GM21529 (cell line): ENCODE measurements at regions not wholly inside any gene's neighbourhood (a gene's known extent, or its start where the extent isn't known, plus 50 kb on each side); places are given as distances from the start of the nearest gene placed in this dataset.

ENCODE experiments used
- ATAC-seq: cut with Tn5 transposase; IDR thresholded peaks from one replicate; pipeline ENCODE4 v1.9.1; 2021; ENCODE audit not compliant: unreplicated experiment

GRCh38 chr1:188240772-188241406, 1412.1 kb downstream of the PLA2G4A start:
- ATAC-seq: no peak

GRCh38 chr1:188241629-188242028, 1412.9 kb downstream of the PLA2G4A start:
- ATAC-seq: no peak

- no peak for ATAC-seq
Observed at GRCh38 chr1:188243456-188243855, 1414.7 kb downstream of the PLA2G4A start.

- no peak for ATAC-seq
Observed at GRCh38 chr1:188244681-188245080, 1415.9 kb downstream of the PLA2G4A start.

- ATAC-seq: no peak
Observed at GRCh38 chr1:188247255-188247654, 1418.5 kb downstream of the PLA2G4A start.

GRCh38 chr1:188249811-188250210, 1421.1 kb downstream of the PLA2G4A start:
- no peak for ATAC-seq

- ATAC-seq: no peak
Observed at GRCh38 chr1:188251036-188251435, 1422.3 kb downstream of the PLA2G4A start.

GRCh38 chr1:188261849-188262248, 1433.1 kb downstream of the PLA2G4A start:
- no peak for ATAC-seq

- ATAC-seq: no peak
Observed at GRCh38 chr1:188269956-188270355, 1441.2 kb downstream of the PLA2G4A start.

- ATAC-seq: no peak
Observed at GRCh38 chr1:188270497-188270896, 1441.7 kb downstream of the PLA2G4A start.

- no peak for ATAC-seq
Observed at GRCh38 chr1:188277771-188278170, 1449.0 kb downstream of the PLA2G4A start.

GRCh38 chr1:188281921-188282320, 1453.2 kb downstream of the PLA2G4A start:
- ATAC-seq: no peak

- ATAC-seq: no peak
Observed at GRCh38 chr1:188295157-188295556, 1466.4 kb downstream of the PLA2G4A start.

GRCh38 chr1:188302746-188303145, 1474.0 kb downstream of the PLA2G4A start:
- no peak for ATAC-seq

- ATAC-seq: no peak
Observed at GRCh38 chr1:188314557-188315137, 1485.9 kb downstream of the PLA2G4A start.

- ATAC-seq: no peak
Observed at GRCh38 chr1:188317894-188318293, 1489.1 kb downstream of the PLA2G4A start.

GRCh38 chr1:188325211-188325610, 1496.5 kb downstream of the PLA2G4A start:
- ATAC-seq: no peak

GRCh38 chr1:188343914-188344313, 1515.2 kb downstream of the PLA2G4A start:
- no peak for ATAC-seq

GRCh38 chr1:188350104-188350503, 1521.4 kb downstream of the PLA2G4A start:
- ATAC-seq: no peak

GRCh38 chr1:188355082-188355481, 1526.3 kb downstream of the PLA2G4A start:
- ATAC-seq: no peak

- ATAC-seq: no peak
Observed at GRCh38 chr1:188355847-188356246, 1527.1 kb downstream of the PLA2G4A start.

- no peak for ATAC-seq
Observed at GRCh38 chr1:188359315-188359714, 1530.6 kb downstream of the PLA2G4A start.

GRCh38 chr1:188363943-188364342, 1535.2 kb downstream of the PLA2G4A start:
- no peak for ATAC-seq
